Epithelial cell of prostate (primary cell): ENCODE measurements at regions not wholly inside any gene's neighbourhood (a gene's known extent, or its start where the extent isn't known, plus 50 kb on each side); places are given as distances from the start of the nearest gene placed in this dataset.

Source experiments
- DNase-seq: peaks from one replicate; pipeline ENCODE4 v3.0.0-alpha.2; 2011; ENCODE audit warnings: low read depth, low spot score
- H3K27ac ChIP-seq: fragments of 450-650 bp; 2 replicates; pipeline ENCODE4 v1.5.1; 2017; ENCODE audit warnings: mild to moderate bottlenecking

DNA sequence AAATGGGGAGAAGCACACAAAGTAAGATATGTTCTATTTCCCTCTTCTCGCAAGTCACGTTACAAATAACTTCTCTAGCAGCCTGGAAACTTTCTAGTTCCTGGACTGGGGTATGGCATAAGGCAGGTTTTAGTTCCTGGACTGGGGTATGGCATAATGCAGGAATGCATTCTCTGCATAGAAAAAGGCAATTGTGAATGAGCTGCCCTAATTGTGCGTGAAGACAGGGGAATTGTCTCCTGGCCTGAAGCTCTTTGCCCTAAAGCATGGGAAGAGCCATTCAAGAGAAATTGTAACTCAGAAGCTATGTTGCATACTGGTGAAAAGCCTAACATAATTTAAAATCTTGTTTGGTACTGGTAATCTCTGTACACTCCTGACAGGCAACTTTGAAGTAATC, 54.3 kb upstream of the CBLB start:
- H3K27ac ChIP-seq: no peak overlapping the region
- DNase-seq: no peak

DNA sequence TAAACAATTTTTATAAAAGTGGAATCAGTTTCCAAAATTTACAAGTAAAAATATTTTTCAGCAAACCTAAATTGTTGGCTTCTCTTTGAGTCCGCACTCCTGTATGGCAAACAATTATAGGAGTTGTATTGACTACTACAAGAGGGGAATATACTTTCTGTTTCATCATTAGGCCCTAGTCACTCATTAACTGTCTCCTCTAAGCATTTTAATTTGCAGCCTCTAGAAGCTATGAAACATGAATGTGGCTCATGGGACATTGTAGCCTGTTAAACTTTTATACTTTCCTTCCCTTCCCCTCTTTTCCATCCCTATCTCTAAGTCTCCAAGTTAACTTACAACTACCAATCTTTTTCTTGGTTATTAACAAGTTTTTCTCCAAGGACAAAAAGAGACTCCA, 58.9 kb upstream of the CBLB start:
- no peak overlapping the region for H3K27ac ChIP-seq
- no peak for DNase-seq

DNA sequence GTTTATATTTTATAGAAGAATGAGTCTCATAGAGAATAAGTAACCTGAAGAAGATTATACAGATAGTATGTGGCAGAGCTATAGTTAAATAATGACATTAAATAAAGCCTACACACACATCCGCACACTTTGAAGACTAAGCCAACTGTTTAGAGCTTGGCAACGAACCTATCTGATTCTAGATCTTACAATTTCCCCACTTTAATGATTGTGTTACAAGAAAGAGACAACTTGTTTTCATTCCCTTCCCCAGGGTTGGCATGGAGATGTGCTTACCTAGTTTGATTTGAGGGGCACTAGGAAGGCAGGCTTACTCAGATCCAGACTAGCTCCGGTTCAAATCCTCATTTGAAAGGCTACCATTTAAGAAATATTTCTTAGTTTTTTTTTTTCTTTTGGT, 61.9 kb upstream of the CBLB start:
- no peak overlapping the region for H3K27ac ChIP-seq
- no peak for DNase-seq

DNA sequence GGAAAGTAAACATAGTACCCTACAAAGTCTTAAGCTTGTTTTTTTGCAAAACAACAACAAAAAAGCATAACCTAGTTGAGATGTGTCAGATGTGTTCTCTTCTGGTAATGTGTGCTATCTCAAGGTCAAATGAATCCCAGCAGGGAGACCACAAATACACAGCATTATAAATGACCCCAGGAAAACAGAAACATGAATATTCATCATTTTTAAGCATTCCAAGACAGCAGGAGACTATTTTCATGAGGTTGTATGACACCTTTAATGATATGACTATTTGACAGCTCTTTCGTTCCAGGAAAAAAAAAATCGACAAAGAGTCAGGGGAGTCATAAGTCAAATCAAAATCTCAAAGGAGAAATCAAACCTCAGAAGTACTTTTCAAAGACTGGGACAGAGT, 62.7 kb upstream of the CBLB start:
- no peak for DNase-seq
- H3K27ac ChIP-seq: no peak overlapping the region

DNA sequence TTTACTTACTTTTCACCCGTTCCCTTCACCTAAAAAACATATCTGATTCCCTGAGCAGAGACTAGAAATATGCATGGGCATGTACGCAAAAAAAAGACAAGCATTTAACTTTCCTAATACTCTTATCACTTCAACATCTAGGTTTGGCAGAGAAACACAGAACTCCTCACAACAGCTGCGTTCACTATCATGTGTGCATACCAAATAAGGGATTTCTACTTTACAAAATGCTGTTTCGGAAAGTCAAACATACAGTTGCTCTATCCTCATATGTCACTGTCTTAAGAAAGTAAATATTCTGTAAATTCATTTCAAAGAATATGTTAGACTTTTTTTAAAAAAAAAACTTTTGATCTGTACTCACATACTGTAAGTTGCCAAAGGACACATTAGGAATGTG, 65.1 kb upstream of the CBLB start:
- no peak for DNase-seq

DNA sequence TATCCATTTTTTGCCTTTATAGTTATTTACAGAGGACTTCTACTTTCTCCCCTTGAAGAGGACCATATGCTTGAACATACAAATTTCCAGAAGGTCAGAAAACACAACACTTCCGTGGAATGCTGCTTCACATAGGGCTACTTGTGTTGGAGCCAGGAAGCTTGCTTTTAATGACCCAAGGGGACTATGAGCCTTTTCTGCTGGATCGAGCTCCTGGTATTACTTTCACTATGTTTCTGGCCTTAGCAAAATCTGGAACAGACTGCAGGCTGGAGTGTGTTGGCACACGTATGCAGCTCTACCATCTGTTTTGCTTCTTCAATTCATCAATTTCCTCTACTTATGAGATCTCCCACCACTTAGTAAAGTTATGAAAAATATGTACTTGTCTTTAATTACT, 69.3 kb upstream of the CBLB start:
- no peak for DNase-seq
- H3K27ac ChIP-seq: no peak overlapping the region

More for the DNA sequence above, 65.1 kb upstream of the CBLB start:
- no peak overlapping the region for H3K27ac ChIP-seq

DNA sequence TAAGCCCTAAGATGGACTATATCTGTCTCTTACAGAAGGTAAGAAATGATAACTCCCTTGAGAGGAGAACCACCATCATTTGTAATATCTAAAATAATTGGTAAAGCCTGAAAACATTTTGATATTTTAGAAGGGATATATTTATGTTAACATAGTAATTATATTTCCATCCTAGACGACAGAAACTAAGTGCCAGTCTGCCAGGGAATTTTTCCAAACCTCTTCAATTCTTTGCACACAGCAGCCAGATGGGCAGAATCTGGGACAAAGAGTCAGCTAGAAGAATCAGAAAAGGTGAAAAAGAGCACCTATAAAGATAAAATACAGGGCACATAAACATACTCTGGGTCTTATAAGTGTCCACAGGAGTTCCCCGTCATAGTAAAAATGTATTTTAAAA, 70.0 kb upstream of the CBLB start:
- no peak for DNase-seq
- no peak overlapping the region for H3K27ac ChIP-seq

DNA sequence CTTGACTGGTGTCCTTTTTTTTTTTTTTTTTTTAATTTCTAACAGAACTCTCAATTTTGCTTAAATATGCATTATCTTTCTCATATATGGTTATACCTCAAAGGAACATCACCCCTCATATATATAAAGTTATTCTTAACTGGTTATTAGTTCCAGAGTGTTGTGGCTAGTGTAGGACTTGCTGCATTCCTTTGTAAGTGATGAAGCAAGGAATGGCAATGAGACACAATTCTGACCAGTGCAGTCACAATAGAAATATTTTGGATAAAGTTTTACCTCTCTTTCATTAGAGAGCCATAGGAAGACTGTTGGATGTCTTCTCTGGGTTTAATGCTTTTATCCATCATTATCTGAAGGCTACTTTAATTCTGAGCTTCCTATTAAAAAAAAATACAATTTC, 75.5 kb upstream of the CBLB start:
- no peak for DNase-seq
- peak overlapping the region; percentile 97 for H3K27ac ChIP-seq

DNA sequence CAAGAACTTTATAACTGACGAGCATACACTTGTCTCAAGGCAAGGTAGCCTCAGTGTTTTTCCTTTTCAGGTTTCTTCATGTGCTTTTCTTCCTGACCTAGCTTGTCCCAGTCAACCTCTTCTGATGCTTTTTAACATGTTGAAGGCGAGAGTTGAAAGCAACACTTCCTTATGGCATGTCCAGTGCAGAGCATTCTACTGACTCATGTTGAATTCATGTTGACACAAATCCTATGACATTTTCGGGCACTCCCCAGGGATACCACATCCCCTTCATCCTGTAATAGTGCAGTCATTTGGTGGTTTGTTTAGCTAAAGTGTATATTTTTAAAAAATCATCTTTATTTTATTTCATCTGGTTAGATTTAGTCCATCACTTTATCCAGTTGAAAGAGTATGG, 75.9 kb upstream of the CBLB start:
- H3K27ac ChIP-seq: peak overlapping the region; percentile 97
- DNase-seq: peak; percentile 85

DNA sequence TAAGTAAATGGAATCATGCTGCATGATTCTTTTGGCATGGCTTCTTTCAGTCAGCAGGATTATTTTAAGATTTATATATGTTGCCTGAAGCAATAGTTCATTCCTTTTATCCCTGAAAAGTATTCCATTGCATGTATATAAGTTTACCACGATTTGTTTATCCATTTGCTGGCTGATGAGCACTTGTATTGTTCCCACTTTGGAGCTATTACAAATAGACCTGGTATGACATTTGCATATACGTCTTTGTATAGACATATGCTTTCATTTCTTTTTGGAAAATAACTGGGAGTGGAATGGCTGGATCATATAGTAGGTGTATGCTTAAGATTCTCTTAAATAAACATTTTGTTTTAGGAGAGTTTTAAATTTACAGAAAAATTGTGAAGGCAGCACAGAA, 79.3 kb upstream of the CBLB start:
- H3K27ac ChIP-seq: no peak overlapping the region
- no peak for DNase-seq

DNA sequence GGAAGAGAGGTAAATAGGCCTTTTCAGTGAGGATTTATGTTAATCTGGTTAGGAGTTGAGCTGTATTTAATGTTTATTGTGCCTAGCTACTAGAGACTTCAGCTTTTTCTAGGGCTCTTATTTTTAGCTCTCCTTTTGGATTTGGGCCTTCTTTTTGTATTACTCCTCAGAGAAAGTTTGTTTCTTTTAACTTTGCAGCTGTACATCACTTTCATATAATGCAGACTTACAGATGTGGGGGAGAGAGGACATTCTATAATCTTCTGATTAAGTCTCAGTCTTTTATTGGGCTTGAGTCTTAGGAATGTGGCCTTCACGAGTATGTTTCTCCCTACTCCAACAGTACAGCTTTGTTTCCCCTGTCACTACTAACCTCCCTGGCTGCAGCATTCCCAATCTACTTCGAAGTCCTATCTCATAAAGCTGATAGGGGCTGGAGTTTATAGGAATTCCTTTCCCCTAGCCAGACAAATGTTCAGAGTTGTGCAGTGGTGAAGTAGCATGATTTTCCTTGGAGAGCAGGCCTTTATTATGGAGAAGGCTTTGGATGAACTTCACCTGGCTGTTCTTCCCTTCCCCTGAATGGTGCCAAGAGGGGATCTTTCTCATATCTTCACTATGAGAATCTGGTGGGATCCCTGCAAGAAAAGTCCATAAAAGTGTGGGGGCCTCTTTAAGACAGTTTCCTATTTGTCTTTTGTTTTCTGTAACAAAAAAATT, 82.2 kb upstream of the CBLB start:
- no peak overlapping the region for H3K27ac ChIP-seq

DNA sequence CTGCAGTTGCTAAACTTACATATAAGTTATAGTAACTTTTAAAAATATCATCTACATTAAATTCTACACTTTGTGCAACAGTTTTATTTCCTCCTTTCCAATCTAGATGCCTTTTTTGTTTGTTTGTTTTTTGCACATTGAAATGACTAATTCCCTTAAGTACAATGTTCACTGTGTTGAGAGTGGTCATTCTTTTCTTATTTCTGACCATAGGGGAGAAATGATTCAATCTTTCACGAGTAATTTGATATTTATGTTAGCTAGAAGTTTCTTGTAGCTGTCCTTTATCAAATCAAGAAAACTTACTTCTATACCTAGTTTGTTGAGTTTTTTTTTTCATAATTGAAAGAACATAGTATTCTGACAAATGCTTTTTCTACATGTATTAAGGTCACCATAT, 85.0 kb upstream of the CBLB start:
- no peak for DNase-seq
- H3K27ac ChIP-seq: no peak overlapping the region

More for the DNA sequence above, 82.2 kb upstream of the CBLB start:
- no peak for DNase-seq

DNA sequence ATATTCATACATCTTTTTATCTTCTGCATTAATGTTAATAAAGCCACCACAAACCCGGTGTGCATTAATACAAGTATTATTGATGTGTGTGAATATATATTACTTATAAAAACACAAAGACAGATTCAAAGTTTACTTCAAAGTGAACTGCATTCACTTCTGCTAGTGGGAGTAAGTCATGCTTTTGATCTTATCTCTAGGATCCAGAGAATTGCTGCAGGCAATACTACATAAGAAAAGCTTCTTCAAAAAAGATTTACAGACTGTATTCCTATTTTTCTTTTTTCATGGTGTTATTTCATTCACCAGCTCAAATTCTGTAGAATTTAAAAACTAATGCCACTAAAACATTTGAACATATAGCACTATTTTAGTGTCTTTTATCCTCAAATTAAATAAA, 87.5 kb upstream of the CBLB start:
- DNase-seq: no peak
- H3K27ac ChIP-seq: no peak overlapping the region

DNA sequence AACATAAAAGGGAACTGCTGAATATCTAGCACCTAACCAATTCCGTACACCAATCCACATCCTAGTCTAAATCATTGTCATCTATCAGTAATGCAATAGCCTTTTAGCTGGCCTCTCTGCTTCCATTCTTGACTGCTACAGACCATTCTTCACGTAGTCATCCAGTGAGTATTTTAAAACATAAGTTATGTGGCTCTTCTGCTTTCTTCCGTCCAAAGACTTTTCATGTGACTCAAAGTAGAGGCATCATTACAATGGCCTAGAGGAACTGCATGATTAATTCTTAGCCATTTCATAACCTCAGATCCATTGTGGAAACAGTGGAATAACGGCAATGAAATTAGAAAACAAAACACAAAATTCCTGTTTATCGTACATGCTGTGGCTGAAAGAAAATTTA, 88.9 kb upstream of the CBLB start:
- peak; percentile 48 for DNase-seq
- peak overlapping the region; percentile 77 for H3K27ac ChIP-seq

DNA sequence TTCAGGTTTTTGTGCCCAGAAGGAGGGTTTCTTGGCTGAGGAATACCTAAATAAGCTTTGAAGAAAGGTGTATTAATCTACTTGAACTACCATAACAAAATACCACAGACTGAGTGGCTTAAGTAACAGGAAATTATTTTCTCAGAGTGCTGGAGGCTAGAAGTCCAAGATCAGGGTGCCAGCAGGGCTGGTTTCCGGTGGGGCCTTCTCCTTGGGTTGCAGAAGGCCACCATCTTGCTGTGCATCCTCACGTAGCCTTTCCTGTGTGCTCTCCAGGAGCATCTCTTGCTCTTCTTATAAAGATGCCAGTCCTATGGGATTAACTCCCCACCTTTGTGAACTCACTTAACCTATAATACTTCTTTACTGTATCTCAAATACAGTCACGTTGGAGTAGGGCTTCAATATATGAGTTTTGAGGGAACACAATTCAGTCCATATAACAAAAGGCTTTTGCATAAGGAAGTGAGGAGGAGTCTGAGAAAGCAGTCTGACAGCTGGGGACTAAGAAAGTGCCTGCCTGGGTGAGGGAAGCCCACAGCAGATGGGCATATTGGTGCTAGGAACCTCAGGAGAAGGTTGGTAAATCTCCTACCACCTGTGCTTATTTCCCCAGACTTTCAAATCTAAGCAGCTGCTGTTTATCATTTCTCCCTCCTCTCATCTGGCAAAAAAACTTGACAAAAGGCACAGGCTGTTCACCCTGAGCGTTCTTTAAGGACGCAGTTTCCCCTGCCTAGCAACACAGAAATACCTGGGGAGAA, 89.6 kb upstream of the CBLB start:
- peak overlapping the region; percentile 77 for H3K27ac ChIP-seq
- no peak for DNase-seq

DNA sequence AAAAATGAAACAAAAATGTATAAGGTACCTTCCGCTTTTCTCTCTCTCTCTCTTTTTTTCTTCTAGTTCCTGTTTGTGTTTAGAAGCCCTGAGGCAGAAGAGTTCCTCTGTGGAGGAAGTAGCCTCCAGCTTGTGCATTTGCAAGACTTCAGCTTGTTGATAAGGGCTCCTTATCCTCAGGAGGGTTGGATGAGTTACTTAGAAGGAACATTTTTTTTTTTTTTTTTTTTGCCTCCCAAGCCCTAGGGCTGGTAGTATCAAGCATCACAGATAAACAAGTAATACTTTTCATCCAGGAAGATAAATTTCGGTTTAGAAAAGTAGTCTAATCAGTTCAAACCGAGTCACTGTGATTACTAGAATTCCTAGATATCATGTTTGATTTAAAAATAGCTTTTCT, 91.0 kb upstream of the CBLB start:
- no peak for DNase-seq
- no peak overlapping the region for H3K27ac ChIP-seq

DNA sequence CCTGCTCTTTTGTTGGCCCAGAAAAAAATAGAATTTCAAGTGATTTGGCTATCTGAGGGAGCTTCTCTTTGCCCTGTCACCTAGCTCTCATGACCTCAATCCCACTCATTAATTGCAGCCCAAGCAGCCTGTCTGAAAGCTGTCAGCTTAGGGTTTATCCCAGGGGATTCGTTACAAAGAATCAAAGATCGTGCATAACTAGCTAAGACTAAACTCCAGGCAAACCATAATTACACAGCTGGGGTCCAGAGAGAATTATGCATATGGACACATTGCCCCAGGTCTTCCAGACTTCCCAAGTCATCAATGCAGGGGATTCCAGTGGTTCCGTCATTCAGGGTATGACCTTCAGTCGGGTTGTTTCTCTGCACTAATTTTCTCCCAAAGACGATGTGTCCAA, 91.6 kb upstream of the CBLB start:
- no peak for DNase-seq
- no peak overlapping the region for H3K27ac ChIP-seq

DNA sequence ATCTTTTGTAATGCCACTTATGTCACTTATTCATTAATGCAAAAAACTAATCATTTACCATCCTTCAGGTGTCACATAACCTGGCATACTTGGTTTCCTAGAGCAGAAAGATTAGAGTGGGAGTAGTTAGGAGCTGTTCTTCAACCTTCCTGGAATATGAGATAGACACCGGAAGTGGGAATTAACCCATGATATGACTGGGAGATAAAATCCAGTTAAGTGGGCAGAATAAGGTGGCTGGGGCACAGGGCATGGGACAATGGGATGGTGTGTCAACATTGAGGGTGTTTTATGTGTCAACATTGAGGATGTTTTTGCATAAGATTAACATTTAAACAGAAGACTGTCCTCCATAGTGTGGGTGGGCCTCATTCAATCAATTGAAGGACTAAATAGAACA, 94.3 kb upstream of the CBLB start:
- DNase-seq: no peak
- no peak overlapping the region for H3K27ac ChIP-seq

DNA sequence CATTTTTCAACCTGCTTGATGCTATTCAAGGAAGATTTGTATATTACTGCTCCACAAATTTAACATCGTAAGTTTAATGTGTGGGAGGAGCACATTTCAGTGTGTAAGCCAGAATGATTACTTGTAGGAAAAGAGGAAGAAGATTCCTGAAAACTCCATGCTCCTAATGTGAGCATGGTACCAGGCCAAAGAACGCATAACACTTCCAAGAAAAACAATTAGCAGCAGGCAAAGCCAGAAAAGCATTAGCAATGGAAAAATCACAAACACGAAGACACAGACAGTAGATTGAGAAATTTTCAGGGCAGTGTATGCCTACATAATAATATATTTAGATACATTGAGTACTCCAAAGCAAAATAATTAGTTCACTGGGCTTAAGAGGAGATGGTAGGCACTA, 96.6 kb upstream of the CBLB start:
- DNase-seq: no peak

DNA sequence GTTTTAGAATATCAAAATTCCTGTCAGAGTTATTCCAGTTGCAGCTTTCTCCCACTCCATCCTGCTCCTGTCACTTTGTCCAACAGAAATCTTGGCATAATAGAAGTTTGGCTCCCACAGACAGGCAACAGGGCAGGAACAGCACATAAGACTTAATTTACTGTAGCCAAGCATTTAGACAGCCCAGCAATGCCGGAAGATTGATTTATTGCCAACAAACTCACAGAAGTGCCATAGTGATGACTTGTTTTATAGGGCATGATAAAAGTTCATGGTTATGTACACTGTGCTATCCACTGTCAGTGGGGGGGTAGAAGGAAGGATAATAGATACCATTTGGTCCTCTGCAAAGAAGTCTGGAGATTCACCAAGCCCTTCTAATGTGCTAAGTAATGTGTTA, 98.3 kb upstream of the CBLB start:
- peak; percentile 24 for DNase-seq
- no peak overlapping the region for H3K27ac ChIP-seq

More for the DNA sequence above, 96.6 kb upstream of the CBLB start:
- no peak overlapping the region for H3K27ac ChIP-seq

DNA sequence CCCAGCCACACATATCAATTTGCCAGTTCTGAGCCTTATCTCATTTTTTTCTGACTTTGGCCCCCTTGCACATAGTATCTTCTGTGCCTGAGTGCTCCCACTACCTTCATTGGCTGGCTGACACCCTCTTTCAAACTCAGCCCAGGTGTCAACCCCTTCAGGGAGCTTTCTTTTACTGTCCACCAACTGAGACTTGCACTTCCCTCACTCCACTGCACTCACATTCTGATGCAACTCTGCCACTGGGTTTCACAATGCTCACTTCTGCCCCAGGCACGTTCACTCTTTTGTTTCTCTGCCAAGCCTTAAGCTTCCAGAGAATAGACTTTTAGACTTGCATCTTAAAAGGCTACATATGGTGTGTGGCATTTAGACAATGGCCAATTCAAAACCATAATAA, 101.5 kb upstream of the CBLB start:
- peak; percentile 65 for DNase-seq
- peak overlapping the region; percentile 40 for H3K27ac ChIP-seq

DNA sequence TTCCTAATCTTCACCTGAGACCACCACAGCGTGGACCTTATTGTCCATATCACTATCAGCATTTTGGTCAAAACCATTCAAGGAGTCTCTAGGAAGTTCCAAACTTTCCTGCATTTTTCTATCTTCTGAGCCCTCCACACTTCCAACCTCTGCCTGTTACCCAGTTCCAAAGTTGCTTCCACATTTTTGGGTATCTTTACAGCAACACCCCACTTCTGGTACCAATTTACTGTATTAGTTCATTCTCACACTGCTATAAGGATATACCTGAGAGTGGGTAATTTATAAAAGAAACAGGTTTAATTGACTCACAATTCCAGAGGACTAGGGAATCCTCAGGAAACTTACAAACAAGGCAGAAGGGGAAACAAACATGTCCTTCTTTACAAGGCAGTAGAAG, 103.3 kb upstream of the CBLB start:
- no peak for DNase-seq
- H3K27ac ChIP-seq: no peak overlapping the region
